Stimulated activated CD8-positive, alpha-beta memory T cell treated with anti-CD3 and anti-CD28 coated beads, Interleukin-15, amount 100 ng/mL, for 1 hour (primary cell): ENCODE measurements at regions not wholly inside any gene's neighbourhood (a gene's known extent, or its start where the extent isn't known, plus 50 kb on each side); places are given as distances from the start of the nearest gene placed in this dataset.

Experiments
- DNase-seq: peaks from one replicate; pipeline ENCODE4 v3.0.0-alpha.2; 2020; ENCODE audit warnings: low read depth

GRCh38 chr15:97623091-97623661 lies 337.3 kb upstream of the ARRDC4 start:
- no peak for DNase-seq

GRCh38 chr15:97627634-97628033 lies 332.9 kb upstream of the ARRDC4 start:
- no peak for DNase-seq

GRCh38 chr15:97645758-97646157 lies 314.7 kb upstream of the ARRDC4 start:
- no peak for DNase-seq

GRCh38 chr15:97648728-97649127 lies 311.8 kb upstream of the ARRDC4 start:
- DNase-seq, result no peak

- no peak for DNase-seq
Observed at GRCh38 chr15:97652041-97652440, 308.5 kb upstream of the ARRDC4 start.

- no peak for DNase-seq
Observed at GRCh38 chr15:97652700-97653167, 307.8 kb upstream of the ARRDC4 start.

- no peak for DNase-seq
Observed at GRCh38 chr15:97653896-97654295, 306.6 kb upstream of the ARRDC4 start.

GRCh38 chr15:97654481-97655076 lies 305.9 kb upstream of the ARRDC4 start:
- no peak for DNase-seq

- no peak for DNase-seq
Observed at GRCh38 chr15:97661796-97662195, 298.7 kb upstream of the ARRDC4 start.

GRCh38 chr15:97672586-97672985 lies 287.9 kb upstream of the ARRDC4 start:
- no peak for DNase-seq

- no peak for DNase-seq
Observed at GRCh38 chr15:97678656-97679055, 281.8 kb upstream of the ARRDC4 start.

- no peak for DNase-seq
Observed at GRCh38 chr15:97679106-97679688, 281.3 kb upstream of the ARRDC4 start.

- DNase-seq, result no peak
Observed at GRCh38 chr15:97680606-97681220, 279.8 kb upstream of the ARRDC4 start.

- DNase-seq, result no peak
Observed at GRCh38 chr15:97683831-97684230, 276.7 kb upstream of the ARRDC4 start.

GRCh38 chr15:97684249-97684648 lies 276.3 kb upstream of the ARRDC4 start:
- no peak for DNase-seq

- no peak for DNase-seq
Observed at GRCh38 chr15:97686324-97686723, 274.2 kb upstream of the ARRDC4 start.

GRCh38 chr15:97687654-97688053 lies 272.8 kb upstream of the ARRDC4 start:
- no peak for DNase-seq

GRCh38 chr15:97688177-97688576 lies 272.3 kb upstream of the ARRDC4 start:
- no peak for DNase-seq

GRCh38 chr15:97688886-97689285 lies 271.6 kb upstream of the ARRDC4 start:
- DNase-seq, result no peak

GRCh38 chr15:97691078-97691477 lies 269.4 kb upstream of the ARRDC4 start:
- DNase-seq, result no peak

- DNase-seq, result no peak
Observed at GRCh38 chr15:97691799-97692198, 268.7 kb upstream of the ARRDC4 start.

GRCh38 chr15:97692301-97693015 lies 268.0 kb upstream of the ARRDC4 start:
- no peak for DNase-seq

- DNase-seq, result no peak
Observed at GRCh38 chr15:97694456-97694855, 266.0 kb upstream of the ARRDC4 start.
